MM.1S (cell line): ENCODE measurements at regions not wholly inside any gene's neighbourhood (a gene's known extent, or its start where the extent isn't known, plus 50 kb on each side); places are given as distances from the start of the nearest gene placed in this dataset.

ENCODE experiments used
- DNase-seq: peaks from one replicate; pipeline ENCODE4 v3.0.0-alpha.2; 2015
- H2AFZ ChIP-seq: fragments of 300-600 bp; sonication (generic); 2 replicates; pipeline ENCODE4 v1.6.0; 2016; ENCODE audit warnings: antibody characterized with exemption, low read length
- H3F3A ChIP-seq: fragments of 300-600 bp; sonication (generic); 2 replicates; pipeline ENCODE4 v1.6.1; 2016; ENCODE audit warnings: mild to moderate bottlenecking, antibody characterized with exemption, low read length, moderate library complexity, mixed read lengths; ENCODE audit not compliant: insufficient read depth
- H3K27ac ChIP-seq: fragments of 300-600 bp; sonication (generic); 2 replicates; pipeline ENCODE4 v1.5.1; 2016; ENCODE audit warnings: mild to moderate bottlenecking, low read length
- H3K27me3 ChIP-seq: fragments of 300-600 bp; sonication (generic); replicated peaks from 2 replicates; pipeline ENCODE4 v1.6.0; 2016; ENCODE audit warnings: low read length; ENCODE audit not compliant: insufficient read depth
- H3K36me3 ChIP-seq: fragments of 300-600 bp; sonication (generic); replicated peaks from 2 replicates; pipeline ENCODE4 v1.6.1; 2016; ENCODE audit warnings: mild to moderate bottlenecking, low read length, mixed read lengths; ENCODE audit not compliant: insufficient read depth
- H3K4me1 ChIP-seq: fragments of 300-600 bp; sonication (generic); 2 replicates; pipeline ENCODE4 v1.6.1; 2016; ENCODE audit warnings: low read length, mixed read lengths
- H3K4me2 ChIP-seq: fragments of 300-600 bp; sonication (generic); 2 replicates; pipeline ENCODE4 v1.6.0; 2016; ENCODE audit warnings: low read depth, low read length
- H3K4me3 ChIP-seq: fragments of 300-600 bp; sonication (generic); 2 replicates; pipeline ENCODE4 v1.5.1; 2016; ENCODE audit warnings: low read length, mixed read lengths
- H3K79me2 ChIP-seq: fragments of 300-600 bp; sonication (generic); 2 replicates; pipeline ENCODE4 v1.6.1; 2016; ENCODE audit warnings: mixed run types, low read length, mixed read lengths
- H3K9ac ChIP-seq: fragments of 300-600 bp; sonication (generic); 2 replicates; pipeline ENCODE4 v1.6.1; 2016; ENCODE audit warnings: low read length, mixed read lengths
- H3K9me2 ChIP-seq: fragments of 300-600 bp; sonication (generic); replicated peaks from 2 replicates; pipeline ENCODE4 v1.6.1; 2016; ENCODE audit warnings: mild to moderate bottlenecking, low read length, mixed read lengths; ENCODE audit not compliant: insufficient read depth
- H3K9me3 ChIP-seq: fragments of 300-600 bp; sonication (generic); replicated peaks from 2 replicates; pipeline ENCODE4 v1.6.1; 2016; ENCODE audit warnings: mild to moderate bottlenecking, low read length, mixed read lengths; ENCODE audit not compliant: insufficient read depth
- H4K20me1 ChIP-seq: fragments of 300-600 bp; sonication (generic); 2 replicates; pipeline ENCODE4 v1.6.1; 2016; ENCODE audit warnings: mild to moderate bottlenecking, low read length, moderate library complexity, mixed read lengths; ENCODE audit not compliant: insufficient read depth
- EZH2 ChIP-seq: fragments of 300-600 bp; sonication (generic); optimal IDR thresholded peaks from 2 replicates; pipeline ENCODE3; 2017; ENCODE audit warnings: low read depth, mild to moderate bottlenecking, antibody characterized with exemption, low read length, mixed read lengths
- EZH2phosphoT487 ChIP-seq: fragments of 300-600 bp; sonication (generic); IDR thresholded peaks from 2 replicates; pipeline ENCODE4 v1.6.1; 2018; ENCODE audit warnings: antibody characterized with exemption, low read length
- TF ChIP-seq, protein P1 (sequence below): fragments of 300-600 bp; sonication (generic); IDR thresholded peaks from 2 replicates; pipeline ENCODE4 v1.5.1; 2016; ENCODE audit warnings: antibody characterized with exemption, low read length, mixed read lengths

DNA sequence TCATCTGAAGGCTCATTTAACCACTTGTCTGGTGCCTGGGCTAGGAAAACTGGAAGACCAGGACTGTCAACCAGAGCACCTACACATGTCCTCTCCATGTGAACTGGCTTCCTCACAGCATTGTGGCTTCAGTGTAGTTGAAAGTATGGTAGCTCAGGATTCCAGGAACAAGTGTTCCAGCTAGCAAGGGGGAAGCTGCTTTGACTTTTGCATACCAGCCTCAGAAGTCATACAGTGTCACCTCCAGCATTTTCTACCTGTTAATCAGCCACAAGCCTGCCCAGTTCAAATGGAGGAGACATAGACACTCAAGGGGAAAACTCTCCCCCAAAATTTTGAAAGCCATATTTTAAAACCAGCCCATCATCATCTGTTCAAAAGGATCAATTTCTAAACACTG lies 212.8 kb upstream of the CAND1 start:
- Histone ChIP-seq H3F3A (peaks cover 23% of the 10 kb centered on the region), H3K27ac (no peak overlapping the region), H3K9me2 (no peaks in the 10 kb centered on the region), H2AFZ (no peak overlapping the region), H3K4me3 (no peak overlapping the region), H3K9ac (no peak overlapping the region), H3K36me3 (no peaks in the 10 kb centered on the region), H3K9me3 (no peaks in the 10 kb centered on the region), H3K27me3 (no peaks in the 10 kb centered on the region), H4K20me1 (no peaks in the 10 kb centered on the region), H3K79me2 (no peaks in the 10 kb centered on the region), H3K4me2 (no peak overlapping the region), H3K4me1 (peaks cover 37% of the 10 kb centered on the region)
- TF ChIP-seq EZH2phosphoT487 (no peak), EZH2 (no peak)
- TF ChIP-seq, protein P1, sequence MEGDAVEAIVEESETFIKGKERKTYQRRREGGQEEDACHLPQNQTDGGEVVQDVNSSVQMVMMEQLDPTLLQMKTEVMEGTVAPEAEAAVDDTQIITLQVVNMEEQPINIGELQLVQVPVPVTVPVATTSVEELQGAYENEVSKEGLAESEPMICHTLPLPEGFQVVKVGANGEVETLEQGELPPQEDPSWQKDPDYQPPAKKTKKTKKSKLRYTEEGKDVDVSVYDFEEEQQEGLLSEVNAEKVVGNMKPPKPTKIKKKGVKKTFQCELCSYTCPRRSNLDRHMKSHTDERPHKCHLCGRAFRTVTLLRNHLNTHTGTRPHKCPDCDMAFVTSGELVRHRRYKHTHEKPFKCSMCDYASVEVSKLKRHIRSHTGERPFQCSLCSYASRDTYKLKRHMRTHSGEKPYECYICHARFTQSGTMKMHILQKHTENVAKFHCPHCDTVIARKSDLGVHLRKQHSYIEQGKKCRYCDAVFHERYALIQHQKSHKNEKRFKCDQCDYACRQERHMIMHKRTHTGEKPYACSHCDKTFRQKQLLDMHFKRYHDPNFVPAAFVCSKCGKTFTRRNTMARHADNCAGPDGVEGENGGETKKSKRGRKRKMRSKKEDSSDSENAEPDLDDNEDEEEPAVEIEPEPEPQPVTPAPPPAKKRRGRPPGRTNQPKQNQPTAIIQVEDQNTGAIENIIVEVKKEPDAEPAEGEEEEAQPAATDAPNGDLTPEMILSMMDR = no peak
- no peak for DNase-seq

DNA sequence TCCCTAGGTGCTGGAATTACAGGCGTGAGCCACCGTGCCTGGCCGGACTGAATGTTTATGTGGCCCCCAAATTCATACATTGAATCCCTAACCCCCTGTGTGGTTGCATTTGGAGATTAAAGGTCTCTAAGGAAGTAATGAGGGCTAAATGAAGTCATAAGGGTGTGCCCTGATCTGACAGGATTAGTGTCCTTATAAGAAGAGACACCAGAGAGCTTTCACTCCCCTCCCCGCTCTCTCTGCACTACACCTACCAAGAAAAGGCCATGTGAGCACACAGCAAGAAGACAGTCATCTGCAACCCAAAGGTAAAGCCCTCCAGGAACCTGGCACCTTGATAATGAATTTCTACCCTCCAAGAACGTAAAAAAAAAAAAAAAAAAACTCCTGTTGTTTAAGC lies 212.1 kb upstream of the CAND1 start:
- H3F3A ChIP-seq = peaks cover 23% of the 10 kb centered on the region
- TF ChIP-seq EZH2phosphoT487 = no peak
- no peak for TF ChIP-seq EZH2
- TF ChIP-seq, protein P1 = no peak
- no peak overlapping the region for H2AFZ ChIP-seq
- peak overlapping the region; percentile 33; the same call in 1 of the 2 replicates for H3K27ac ChIP-seq
- DNase-seq = no peak
- H4K20me1 ChIP-seq = no peaks in the 10 kb centered on the region
- H3K4me2 ChIP-seq = peak overlapping the region; percentile 55; the same call in 1 of the 2 replicates
- H3K4me3 ChIP-seq = no peak overlapping the region
- no peaks in the 10 kb centered on the region for H3K79me2 ChIP-seq
- no peaks in the 10 kb centered on the region for H3K9me3 ChIP-seq
- no peaks in the 10 kb centered on the region for H3K9me2 ChIP-seq
- no peaks in the 10 kb centered on the region for H3K27me3 ChIP-seq
- H3K4me1 ChIP-seq = peaks cover 37% of the 10 kb centered on the region
- no peak overlapping the region for H3K9ac ChIP-seq
- H3K36me3 ChIP-seq = no peaks in the 10 kb centered on the region

DNA sequence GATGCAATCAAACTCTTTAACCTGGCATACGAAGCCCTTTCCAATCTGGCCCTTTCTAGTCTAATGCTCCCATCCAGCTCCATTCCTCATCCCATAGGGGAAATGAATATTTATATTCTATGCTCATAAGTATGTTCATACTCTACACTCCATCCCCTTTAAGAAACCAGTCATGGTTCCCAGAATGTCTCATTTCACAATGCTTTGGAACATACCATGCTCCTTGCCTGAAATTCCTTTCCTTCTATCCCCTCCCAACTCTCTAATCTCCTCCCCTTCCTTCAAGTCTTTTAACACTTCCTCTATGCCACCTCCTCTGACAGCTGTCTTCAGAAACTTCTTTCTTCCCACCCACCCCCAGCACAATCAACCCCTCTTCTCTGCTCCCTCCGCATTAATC lies 207.0 kb upstream of the CAND1 start:
- H3K79me2 ChIP-seq = no peaks in the 10 kb centered on the region
- H4K20me1 ChIP-seq = no peaks in the 10 kb centered on the region
- no peaks in the 10 kb centered on the region for H3K9me2 ChIP-seq
- H3K36me3 ChIP-seq = no peaks in the 10 kb centered on the region
- H2AFZ ChIP-seq = no peak overlapping the region
- no peak overlapping the region for H3K4me2 ChIP-seq
- H3K9me3 ChIP-seq = no peaks in the 10 kb centered on the region
- no peak overlapping the region for H3K27ac ChIP-seq
- TF ChIP-seq, protein P1 = no peak
- no peak for TF ChIP-seq EZH2
- no peak for TF ChIP-seq EZH2phosphoT487
- H3K9ac ChIP-seq = no peak overlapping the region
- no peak for DNase-seq
- no peaks in the 10 kb centered on the region for H3K27me3 ChIP-seq
- peaks cover 23% of the 10 kb centered on the region for H3F3A ChIP-seq
- peaks cover 31% of the 10 kb centered on the region for H3K4me1 ChIP-seq
- no peak overlapping the region for H3K4me3 ChIP-seq
